Glutamatergic neuron (in vitro differentiated cells): ENCODE measurements at regions not wholly inside any gene's neighbourhood (a gene's known extent, or its start where the extent isn't known, plus 50 kb on each side); places are given as distances from the start of the nearest gene placed in this dataset.

ENCODE experiments used
- DNase-seq: peaks from one replicate; pipeline ENCODE4 v3.0.0; 2022
- H3K27ac Mint-ChIP-seq: one replicate; pipeline ENCODE4 v1.8.0; 2020; ENCODE audit warnings: mild to moderate bottlenecking, mixed read lengths, inconsistent platforms; ENCODE audit not compliant: unreplicated experiment
- H3K27me3 Mint-ChIP-seq: one replicate; pipeline ENCODE4 v1.8.0; 2020; ENCODE audit warnings: mild to moderate bottlenecking, moderate library complexity, mixed read lengths, inconsistent platforms; ENCODE audit not compliant: unreplicated experiment
- H3K36me3 Mint-ChIP-seq: one replicate; pipeline ENCODE4 v1.8.0; 2020; ENCODE audit warnings: mild to moderate bottlenecking, mixed read lengths, inconsistent platforms; ENCODE audit not compliant: unreplicated experiment
- H3K4me1 Mint-ChIP-seq: one replicate; pipeline ENCODE4 v1.8.0; 2020; ENCODE audit warnings: mild to moderate bottlenecking, low read depth, mixed read lengths, inconsistent platforms; ENCODE audit not compliant: unreplicated experiment
- H3K4me3 Mint-ChIP-seq: one replicate; pipeline ENCODE4 v1.8.0; 2020; ENCODE audit warnings: mild to moderate bottlenecking, mixed read lengths, inconsistent platforms; ENCODE audit not compliant: unreplicated experiment
- H3K9me3 Mint-ChIP-seq: one replicate; pipeline ENCODE4 v1.8.0; 2020; ENCODE audit warnings: mild to moderate bottlenecking, moderate library complexity, mixed read lengths, inconsistent platforms; ENCODE audit not compliant: unreplicated experiment
- TF ChIP-seq, protein P1 (sequence below): fragments of 200-600 bp; sonication (generic); IDR thresholded peaks from one replicate; pipeline ENCODE4 v1.5.0; 2021; ENCODE audit not compliant: partially characterized antibody, unreplicated experiment

DNA sequence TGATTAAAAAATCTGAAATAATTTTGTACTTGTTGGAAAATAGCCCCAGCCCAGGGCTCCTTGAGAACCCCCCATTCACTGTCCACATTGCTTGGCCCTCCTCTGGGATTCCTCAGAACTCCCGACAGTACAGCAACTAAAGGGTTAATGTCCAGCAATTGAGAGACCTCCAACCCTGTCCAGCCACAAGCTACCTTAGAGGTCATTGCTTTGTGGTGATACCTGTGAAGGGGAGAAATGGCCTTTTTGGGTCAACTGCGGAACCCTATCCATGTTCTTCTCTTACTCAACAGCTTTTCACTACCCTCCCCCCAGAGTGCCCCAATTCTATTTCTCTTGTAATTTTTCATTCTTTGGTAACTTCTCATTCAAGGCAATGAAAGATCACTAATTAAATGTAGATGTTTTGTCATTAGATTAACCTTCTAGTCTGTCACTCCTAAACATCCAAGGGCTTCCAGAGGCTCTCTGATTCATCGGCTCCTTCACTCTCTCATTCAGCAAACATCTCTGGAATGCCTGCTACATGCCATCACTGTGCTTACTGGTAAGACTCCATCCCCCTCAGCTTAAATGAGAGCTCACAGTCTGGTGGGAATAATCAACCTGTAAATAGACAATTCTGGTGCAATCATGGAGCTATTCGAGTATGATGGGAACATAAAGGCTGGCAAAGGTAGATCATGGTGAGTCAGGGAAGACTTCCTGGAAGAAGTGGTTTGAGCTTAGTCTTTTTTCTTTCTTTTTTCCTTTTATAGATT, 241.4 kb upstream of the PGRMC2 start:
- H3K9me3 Mint-ChIP-seq, result no peaks in the 10 kb centered on the region
- H3K27me3 Mint-ChIP-seq, result no peaks in the 10 kb centered on the region
- H3K36me3 Mint-ChIP-seq, result no peaks in the 10 kb centered on the region
- TF ChIP-seq, protein P1, sequence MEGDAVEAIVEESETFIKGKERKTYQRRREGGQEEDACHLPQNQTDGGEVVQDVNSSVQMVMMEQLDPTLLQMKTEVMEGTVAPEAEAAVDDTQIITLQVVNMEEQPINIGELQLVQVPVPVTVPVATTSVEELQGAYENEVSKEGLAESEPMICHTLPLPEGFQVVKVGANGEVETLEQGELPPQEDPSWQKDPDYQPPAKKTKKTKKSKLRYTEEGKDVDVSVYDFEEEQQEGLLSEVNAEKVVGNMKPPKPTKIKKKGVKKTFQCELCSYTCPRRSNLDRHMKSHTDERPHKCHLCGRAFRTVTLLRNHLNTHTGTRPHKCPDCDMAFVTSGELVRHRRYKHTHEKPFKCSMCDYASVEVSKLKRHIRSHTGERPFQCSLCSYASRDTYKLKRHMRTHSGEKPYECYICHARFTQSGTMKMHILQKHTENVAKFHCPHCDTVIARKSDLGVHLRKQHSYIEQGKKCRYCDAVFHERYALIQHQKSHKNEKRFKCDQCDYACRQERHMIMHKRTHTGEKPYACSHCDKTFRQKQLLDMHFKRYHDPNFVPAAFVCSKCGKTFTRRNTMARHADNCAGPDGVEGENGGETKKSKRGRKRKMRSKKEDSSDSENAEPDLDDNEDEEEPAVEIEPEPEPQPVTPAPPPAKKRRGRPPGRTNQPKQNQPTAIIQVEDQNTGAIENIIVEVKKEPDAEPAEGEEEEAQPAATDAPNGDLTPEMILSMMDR, result no peak
- no peak overlapping the region for H3K27ac Mint-ChIP-seq
- DNase-seq, result no peak
- no peak overlapping the region for H3K4me3 Mint-ChIP-seq
- peaks cover 8% of the 10 kb centered on the region for H3K4me1 Mint-ChIP-seq

- Mint-ChIP-seq H3K9me3 (no peaks in the 10 kb centered on the region), H3K27ac (no peak overlapping the region), H3K4me3 (no peak overlapping the region), H3K36me3 (no peaks in the 10 kb centered on the region), H3K27me3 (no peaks in the 10 kb centered on the region), H3K4me1 (peaks cover 8% of the 10 kb centered on the region)
- no peak for DNase-seq
- TF ChIP-seq, protein P1, result no peak
Observed at GRCh38 chr4:128527946-128528576, 240.4 kb upstream of the PGRMC2 start.

- Mint-ChIP-seq H3K27me3 (no peaks in the 10 kb centered on the region), H3K36me3 (no peaks in the 10 kb centered on the region), H3K4me1 (peaks cover 8% of the 10 kb centered on the region), H3K27ac (no peak overlapping the region), H3K4me3 (no peak overlapping the region), H3K9me3 (no peaks in the 10 kb centered on the region)
- no peak for DNase-seq
- TF ChIP-seq, protein P1, result no peak
Observed at GRCh38 chr4:128527351-128527750, 239.7 kb upstream of the PGRMC2 start.

- DNase-seq, result no peak
- H3K9me3 Mint-ChIP-seq, result no peaks in the 10 kb centered on the region
- H3K4me1 Mint-ChIP-seq, result peaks cover 8% of the 10 kb centered on the region
- no peaks in the 10 kb centered on the region for H3K36me3 Mint-ChIP-seq
- no peak overlapping the region for H3K27ac Mint-ChIP-seq
- TF ChIP-seq, protein P1, result no peak
- H3K4me3 Mint-ChIP-seq, result no peak overlapping the region
- no peaks in the 10 kb centered on the region for H3K27me3 Mint-ChIP-seq
Observed at GRCh38 chr4:128525992-128526630, 238.5 kb upstream of the PGRMC2 start.

DNA sequence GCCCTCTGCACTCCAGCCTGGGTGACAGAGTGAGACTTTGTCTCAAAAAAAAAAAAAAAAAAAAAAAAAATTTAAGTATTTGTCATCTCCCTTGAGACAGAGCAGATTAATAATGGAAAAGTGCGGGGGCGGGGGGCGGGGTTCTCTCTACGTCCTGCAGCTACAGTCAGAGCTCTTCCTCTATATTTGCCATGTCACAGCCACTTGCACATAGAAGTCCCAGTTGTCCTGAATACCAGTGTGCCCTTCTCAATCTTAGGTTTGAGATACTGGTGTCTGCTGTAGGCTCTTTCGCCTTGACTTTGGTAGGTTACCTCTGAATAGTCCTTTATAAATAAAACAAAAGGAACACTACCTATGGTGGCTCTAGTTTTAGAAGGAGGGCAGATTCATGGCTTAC, 237.8 kb upstream of the PGRMC2 start:
- no peak overlapping the region for H3K4me3 Mint-ChIP-seq
- no peaks in the 10 kb centered on the region for H3K27me3 Mint-ChIP-seq
- peaks cover 8% of the 10 kb centered on the region for H3K4me1 Mint-ChIP-seq
- H3K36me3 Mint-ChIP-seq, result no peaks in the 10 kb centered on the region
- no peak overlapping the region for H3K27ac Mint-ChIP-seq
- TF ChIP-seq, protein P1, result no peak
- H3K9me3 Mint-ChIP-seq, result no peaks in the 10 kb centered on the region
- DNase-seq, result no peak
